ENCODE measurements at regions not wholly inside any gene's neighbourhood (a gene's known extent, or its start where the extent isn't known, plus 50 kb on each side); places are given as distances from the start of the nearest gene placed in this dataset.

DNA sequence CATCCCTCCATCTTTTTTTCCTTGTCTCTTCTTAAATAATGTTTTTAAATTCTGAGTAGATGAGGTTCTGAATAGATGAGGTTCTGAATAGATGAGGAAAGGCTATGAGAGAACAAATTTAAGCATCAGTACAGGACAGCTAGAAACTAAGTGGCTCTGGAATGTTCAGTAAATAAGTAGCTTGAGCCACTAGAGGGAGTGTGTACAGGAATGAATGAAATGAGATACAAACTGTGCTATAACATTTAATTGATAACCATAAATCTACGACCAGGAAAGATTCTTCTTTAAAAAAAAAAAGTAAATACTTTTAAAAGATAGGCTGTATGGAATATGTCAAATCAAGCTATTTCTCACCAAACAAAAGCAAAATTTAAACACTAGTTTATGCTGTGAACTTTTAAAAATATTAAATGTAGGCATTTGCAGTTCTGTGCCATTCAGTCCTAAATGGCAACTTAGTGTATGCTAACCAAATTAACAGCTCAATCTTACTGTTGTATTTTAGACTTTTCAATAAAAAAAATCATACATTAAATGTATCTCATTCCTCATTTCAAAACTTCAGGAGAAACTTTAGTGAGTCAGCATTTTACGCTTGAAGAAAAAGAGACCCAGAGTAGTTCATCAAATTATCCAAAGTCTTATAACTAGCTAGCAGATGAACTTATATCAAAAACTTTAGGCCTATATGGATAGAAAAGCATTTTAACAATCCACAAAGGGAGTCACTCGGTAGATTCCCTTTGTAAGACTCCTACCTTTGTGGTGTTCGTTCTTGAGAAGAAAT is 70.4 kb upstream of the SNX2 start:
- Histone ChIP-seq H3K9me3 (ENCODE audit: control insufficient read depth, low read depth, low read length) (no peaks in the 10 kb centered on the region), H3K14ac (ENCODE audit: insufficient read depth, low read length) (no peak overlapping the region), H3K18ac (ENCODE audit: insufficient read length, low read depth, low read length) (no peak overlapping the region), H3K27ac (ENCODE audit: insufficient read length, low read depth, low read length) (no peak overlapping the region), H3K23me2 (ENCODE audit: insufficient read length, low read depth, low read length, poor library complexity, severe bottlenecking) (no peaks in the 10 kb centered on the region), H4K5ac (ENCODE audit: insufficient read length, low read depth, low read length) (no peak overlapping the region), H2AFZ (ENCODE audit: low read length) (no peak overlapping the region), H2BK120ac (ENCODE audit: low read depth, low read length, poor library complexity, severe bottlenecking) (no peak overlapping the region), H3K9ac (ENCODE audit: extremely low read depth, insufficient read length, low read length) (no peak overlapping the region), H2BK15ac (ENCODE audit: low read depth, low read length) (no peak overlapping the region), H3T11ph (ENCODE audit: low read length) (no peak overlapping the region), H3K4me1 (ENCODE audit: insufficient read depth, low read length) (no peaks in the 10 kb centered on the region), H3K27me3 (ENCODE audit: insufficient read depth, low read length) (no peaks in the 10 kb centered on the region), H2BK12ac (ENCODE audit: insufficient read length, low read depth, low read length) (no peak overlapping the region), H3K56ac (ENCODE audit: insufficient read length, low read depth, low read length) (no peak overlapping the region), H3K79me1 (ENCODE audit: insufficient read depth, low read depth, low read length, poor library complexity, severe bottlenecking) (no peaks in the 10 kb centered on the region), H2BK5ac (ENCODE audit: insufficient read length, low read length) (no peak overlapping the region), H3K79me2 (ENCODE audit: insufficient read depth, low read length) (no peaks in the 10 kb centered on the region), H4K8ac (replicated peaks; ENCODE audit: insufficient read length, low read depth, low read length) (no peak overlapping the region), H2AK5ac (ENCODE audit: insufficient read length, low read length) (no peak overlapping the region), H3K23ac (ENCODE audit: insufficient read length, low read depth, low read length) (no peak overlapping the region), H4K91ac (ENCODE audit: insufficient read length, low read depth, low read length) (no peak overlapping the region), H3K4me2 (ENCODE audit: insufficient read depth, insufficient read length, low read length) (no peak overlapping the region), H2BK20ac (ENCODE audit: low read depth, low read length, poor library complexity, severe bottlenecking) (no peak overlapping the region), H4K20me1 (ENCODE audit: control insufficient read depth, insufficient read depth, insufficient read length) (no peaks in the 10 kb centered on the region), H3K4ac (ENCODE audit: low read depth, low read length) (no peak overlapping the region)
- no peaks in the 10 kb centered on the region for H3K27me3 Mint-ChIP-seq (ENCODE audit: low read depth)
- no peaks in the 10 kb centered on the region for H3K9me3 Mint-ChIP-seq
- no peak overlapping the region for H3K27ac Mint-ChIP-seq
- WGBS (ENCODE audit: extremely low coverage, insufficient read length, low lambda C conversion rate) = no CpG with 5 or more reads among the region's 4 CpGs
- H3K4me1 Mint-ChIP-seq = peaks cover 0 to under 1% of the 10 kb centered on the region in 2 experiments; a peak in 1 of 4 replicates
- TF ChIP-seq CTCF (conservative IDR thresholded peaks at IDR 0.05) = peak; percentile 75
- H3K36me3 Mint-ChIP-seq (ENCODE audit: insufficient read depth in 1 of 3, low read depth in 3 of 3) = no peaks in the 10 kb centered on the region
- no peak for DNase-seq
- H3K4me3 Mint-ChIP-seq = no peak overlapping the region

Data from H9 (cell line).